Endodermal cell (in vitro differentiated cells): ENCODE measurements at regions not wholly inside any gene's neighbourhood (a gene's known extent, or its start where the extent isn't known, plus 50 kb on each side); places are given as distances from the start of the nearest gene placed in this dataset.

Experiments
- DNase-seq: peaks from one replicate; pipeline ENCODE4 v3.0.0-alpha.2; 2017
- H3K27ac ChIP-seq: 2 replicates; pipeline ENCODE4 v1.5.1; 2013; ENCODE audit warnings: mild to moderate bottlenecking, low read depth, low read length, moderate library complexity
- H3K27me3 ChIP-seq: 2 replicates; pipeline ENCODE4 v1.6.1; 2013; ENCODE audit warnings: mild to moderate bottlenecking, low read length, moderate library complexity; ENCODE audit not compliant: insufficient read depth, control insufficient read depth, poor library complexity, severe bottlenecking
- H3K36me3 ChIP-seq: 2 replicates; pipeline ENCODE4 v1.7.0; 2013; ENCODE audit warnings: mild to moderate bottlenecking, low read length, moderate library complexity; ENCODE audit not compliant: control insufficient read depth, insufficient read depth
- H3K4me1 ChIP-seq: one replicate; pipeline ENCODE4 v1.7.0; 2013; ENCODE audit warnings: low read length; ENCODE audit not compliant: control insufficient read depth, insufficient read depth
- H3K4me3 ChIP-seq: 2 replicates; pipeline ENCODE4 v1.5.1; 2013; ENCODE audit warnings: mild to moderate bottlenecking, low read length, moderate library complexity
- H3K9ac ChIP-seq: 2 replicates; pipeline ENCODE4 v1.6.1; 2013; ENCODE audit warnings: mild to moderate bottlenecking, low read length, moderate library complexity; ENCODE audit not compliant: poor library complexity, severe bottlenecking; ENCODE audit errors: extremely low read depth
- H3K9me3 ChIP-seq: 2 replicates; pipeline ENCODE4 v1.6.1; 2013; ENCODE audit warnings: mild to moderate bottlenecking, low read length, moderate library complexity; ENCODE audit not compliant: control insufficient read depth
- H3K27ac Mint-ChIP-seq: 2 replicates; pipeline ENCODE4 v1.8.0; 2020; ENCODE audit warnings: mixed read lengths
- H3K27me3 Mint-ChIP-seq: 2 replicates; pipeline ENCODE4 v1.8.0; 2021; ENCODE audit warnings: mild to moderate bottlenecking, mixed read lengths; ENCODE audit not compliant: insufficient read depth
- H3K36me3 Mint-ChIP-seq: 2 replicates; pipeline ENCODE4 v1.8.0; 2020; ENCODE audit warnings: low read depth, mixed read lengths
- H3K4me1 Mint-ChIP-seq: 2 replicates; pipeline ENCODE4 v1.8.0; 2020; ENCODE audit warnings: mixed read lengths
- H3K4me3 Mint-ChIP-seq: 2 replicates; pipeline ENCODE4 v1.8.0; 2020; ENCODE audit warnings: mild to moderate bottlenecking, moderate library complexity, mixed read lengths
- H3K9me3 Mint-ChIP-seq: 2 replicates; pipeline ENCODE4 v1.8.0; 2020; ENCODE audit warnings: mild to moderate bottlenecking, mixed read lengths
- CTCF ChIP-seq: fragments of 200-600 bp; sonication (generic); conservative IDR thresholded peaks from 2 replicates; pipeline ENCODE4 v1.5.0; 2021; ENCODE audit warnings: antibody characterized with exemption, mild to moderate bottlenecking
- WGBS, 2 experiments: methylation state at CpG; one replicate each; pipeline versions ENCODE4 v1.1.5 to v1.1.7; 2013; ENCODE audit warnings: missing lambda C conversion rate in 2 of 2, mixed read lengths in 1 of 2; ENCODE audit not compliant: insufficient coverage in 1 of 2, insufficient read length in 1 of 2; 5-methylcytosine and 5-hydroxymethylcytosine counted together

GRCh38 chr21:22132358-22133071, 1134.3 kb downstream of the NCAM2 start:
- no peaks in the 10 kb centered on the region for H3K9me3 Mint-ChIP-seq
- H3K36me3 Mint-ChIP-seq, result no peaks in the 10 kb centered on the region
- no peak overlapping the region for H3K27ac Mint-ChIP-seq
- no peak overlapping the region for H3K4me3 ChIP-seq
- peaks cover 8% of the 10 kb centered on the region for H3K4me1 ChIP-seq
- no peaks in the 10 kb centered on the region for H3K9me3 ChIP-seq
- no peak overlapping the region for H3K9ac ChIP-seq
- no peak for DNase-seq
- H3K27me3 ChIP-seq, result no peaks in the 10 kb centered on the region
- no peaks in the 10 kb centered on the region for H3K27me3 Mint-ChIP-seq
- H3K4me3 Mint-ChIP-seq, result no peak overlapping the region
- 89 to 100% methylated on average over 2 to 4 of the region's 5 CpGs for WGBS, 2 experiments
- no peaks in the 10 kb centered on the region for H3K36me3 ChIP-seq
- H3K27ac ChIP-seq, result no peak overlapping the region
- H3K4me1 Mint-ChIP-seq, result peaks cover 9% of the 10 kb centered on the region
- TF ChIP-seq CTCF, result no peak

GRCh38 chr21:22136740-22137139, 1138.5 kb downstream of the NCAM2 start:
- no peaks in the 10 kb centered on the region for H3K36me3 Mint-ChIP-seq

GRCh38 chr21:22138297-22139016, 1140.2 kb downstream of the NCAM2 start:
- Mint-ChIP-seq H3K27me3 (no peaks in the 10 kb centered on the region), H3K4me1 (no peaks in the 10 kb centered on the region), H3K36me3 (no peaks in the 10 kb centered on the region), H3K9me3 (no peaks in the 10 kb centered on the region), H3K4me3 (no peak overlapping the region), H3K27ac (no peak overlapping the region)
- Histone ChIP-seq H3K27ac (no peak overlapping the region), H3K4me3 (no peak overlapping the region), H3K9me3 (no peaks in the 10 kb centered on the region), H3K36me3 (no peaks in the 10 kb centered on the region), H3K27me3 (no peaks in the 10 kb centered on the region), H3K9ac (no peak overlapping the region), H3K4me1 (no peaks in the 10 kb centered on the region)
- WGBS, 2 experiments, result 92 to 93% methylated on average over 7 to 14 of the region's 18 CpGs
- no peak for TF ChIP-seq CTCF
- no peak for DNase-seq

More at GRCh38 chr21:22136740-22137139, 1138.5 kb downstream of the NCAM2 start:
- no peak overlapping the region for H3K27ac Mint-ChIP-seq
- Histone ChIP-seq H3K27ac (no peak overlapping the region), H3K27me3 (no peaks in the 10 kb centered on the region), H3K9me3 (no peaks in the 10 kb centered on the region), H3K9ac (no peak overlapping the region), H3K4me3 (no peak overlapping the region), H3K4me1 (no peaks in the 10 kb centered on the region), H3K36me3 (no peaks in the 10 kb centered on the region)
- TF ChIP-seq CTCF, result no peak
- H3K9me3 Mint-ChIP-seq, result no peaks in the 10 kb centered on the region
- no peaks in the 10 kb centered on the region for H3K4me1 Mint-ChIP-seq
- H3K4me3 Mint-ChIP-seq, result no peak overlapping the region
- no peak for DNase-seq
- no peaks in the 10 kb centered on the region for H3K27me3 Mint-ChIP-seq
- WGBS, 2 experiments, result 92 to 97% methylated on average over 2 of the region's 3 CpGs
